GM13977 (cell line): ENCODE measurements at regions not wholly inside any gene's neighbourhood (a gene's known extent, or its start where the extent isn't known, plus 50 kb on each side); places are given as distances from the start of the nearest gene placed in this dataset.
"Not testable (repeated sequence)": the region's sequence is repeated elsewhere in the genome, so short reads cannot be mapped to it uniquely, and the experiment has no call there.

ENCODE experiments used
- DNase-seq: peaks from one replicate; pipeline ENCODE4 v3.0.0; 2012; ENCODE audit warnings: low spot score
- in situ Hi-C: fragments of 300-500 bp; cut with MboI; formaldehyde crosslinking; loops from one replicate; pipeline ENCODE4 v1.12.0; 2022; ENCODE audit warnings: low sequenced_read_pairs, low pct_unique_long_range_greater_than_20kb, mixed read lengths, inconsistent platforms; ENCODE audit not compliant: unreplicated experiment
- TF ChIP-seq, protein P1 (sequence below): IDR thresholded peaks from 2 replicates; pipeline ENCODE4 v1.5.1; 2012; ENCODE audit warnings: mild to moderate bottlenecking, control low read depth; ENCODE audit not compliant: insufficient read depth; ENCODE audit errors: extremely low read depth, missing control alignments

GRCh38 chr5:36406023-36406422, 104.3 kb upstream of the RANBP3L start:
- in situ Hi-C loops, result loop anchor here (25.0 kb wide), 1 partner anchor 281 kb away; no protein-coding TSS in a partner anchor
- DNase-seq, result no peak
- TF ChIP-seq, protein P1, sequence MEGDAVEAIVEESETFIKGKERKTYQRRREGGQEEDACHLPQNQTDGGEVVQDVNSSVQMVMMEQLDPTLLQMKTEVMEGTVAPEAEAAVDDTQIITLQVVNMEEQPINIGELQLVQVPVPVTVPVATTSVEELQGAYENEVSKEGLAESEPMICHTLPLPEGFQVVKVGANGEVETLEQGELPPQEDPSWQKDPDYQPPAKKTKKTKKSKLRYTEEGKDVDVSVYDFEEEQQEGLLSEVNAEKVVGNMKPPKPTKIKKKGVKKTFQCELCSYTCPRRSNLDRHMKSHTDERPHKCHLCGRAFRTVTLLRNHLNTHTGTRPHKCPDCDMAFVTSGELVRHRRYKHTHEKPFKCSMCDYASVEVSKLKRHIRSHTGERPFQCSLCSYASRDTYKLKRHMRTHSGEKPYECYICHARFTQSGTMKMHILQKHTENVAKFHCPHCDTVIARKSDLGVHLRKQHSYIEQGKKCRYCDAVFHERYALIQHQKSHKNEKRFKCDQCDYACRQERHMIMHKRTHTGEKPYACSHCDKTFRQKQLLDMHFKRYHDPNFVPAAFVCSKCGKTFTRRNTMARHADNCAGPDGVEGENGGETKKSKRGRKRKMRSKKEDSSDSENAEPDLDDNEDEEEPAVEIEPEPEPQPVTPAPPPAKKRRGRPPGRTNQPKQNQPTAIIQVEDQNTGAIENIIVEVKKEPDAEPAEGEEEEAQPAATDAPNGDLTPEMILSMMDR, result no peak

DNA sequence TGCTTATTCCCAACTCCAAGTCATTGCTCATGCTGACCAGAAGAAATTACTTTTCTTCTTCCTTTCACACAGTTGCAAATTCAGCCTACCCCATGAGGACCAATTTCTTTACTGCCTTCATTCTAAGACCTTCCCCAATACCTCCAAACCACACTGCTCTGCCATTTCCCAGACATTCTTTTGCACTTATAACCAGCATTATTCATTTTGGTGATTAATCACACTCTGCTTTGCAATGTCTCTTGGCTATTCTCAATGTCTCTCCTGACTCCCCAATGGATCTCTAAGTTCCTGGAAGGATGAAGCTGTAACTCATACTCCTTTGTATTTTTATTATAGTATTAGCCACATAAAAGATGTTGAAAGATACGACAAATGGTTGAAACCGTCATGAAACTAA, 105.7 kb upstream of the RANBP3L start:
- TF ChIP-seq, protein P1, result no peak
- no peak for DNase-seq

DNA sequence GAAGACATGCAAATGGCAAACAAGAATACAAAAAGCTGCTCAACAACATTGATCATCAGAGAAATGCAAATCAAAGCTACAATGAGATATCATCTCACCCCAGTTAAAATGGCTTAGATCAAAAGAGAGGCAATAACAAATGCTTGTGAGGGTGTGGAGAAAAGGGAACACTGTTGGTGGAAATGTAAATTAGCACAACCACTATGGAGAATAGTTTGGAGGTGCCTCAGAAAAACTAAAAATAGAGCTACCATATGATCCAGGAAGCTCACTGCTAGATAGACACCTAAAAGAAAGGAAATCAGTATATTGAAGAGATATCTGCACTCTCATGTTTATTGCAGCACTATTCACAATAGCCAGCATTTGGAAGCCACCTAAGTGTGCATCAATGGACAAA, 108.0 kb upstream of the RANBP3L start:
- in situ Hi-C loops, result loop anchor here (25.0 kb wide), 1 partner anchor 278 kb away; no protein-coding TSS in a partner anchor
- DNase-seq, result not testable (repeated sequence)

More for the DNA sequence above, 105.7 kb upstream of the RANBP3L start:
- in situ Hi-C loops, result loop anchor here (25.0 kb wide), 1 partner anchor 280 kb away; no protein-coding TSS in a partner anchor

GRCh38 chr5:36410672-36411071, 109.0 kb upstream of the RANBP3L start:
- in situ Hi-C loops, result loop anchor here (25.0 kb wide), 1 partner anchor 277 kb away; no protein-coding TSS in a partner anchor

DNA sequence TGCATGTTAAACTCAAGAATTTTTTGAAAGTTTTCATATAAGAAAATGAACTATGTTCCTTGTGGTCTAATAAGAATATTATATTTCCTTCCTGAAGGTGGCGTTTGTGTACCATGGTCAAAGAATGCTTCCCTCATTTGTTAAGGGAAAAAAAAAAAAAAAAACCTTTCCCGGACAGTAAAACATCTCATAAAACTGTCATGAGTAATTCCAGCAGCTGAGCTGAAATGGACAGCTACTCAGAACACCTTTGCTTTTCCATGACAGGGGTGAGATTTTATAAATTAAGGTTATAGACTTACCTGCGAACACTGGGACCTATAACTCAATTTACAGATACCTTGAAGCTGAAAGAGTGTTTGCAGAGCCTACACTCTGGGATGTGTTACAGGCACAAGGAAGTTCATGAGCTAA, 113.2 kb upstream of the RANBP3L start:
- no peak for DNase-seq
- TF ChIP-seq, protein P1, result peak; percentile 46
- in situ Hi-C loops, result loop anchor here (25.0 kb wide), 1 partner anchor 272 kb away; no protein-coding TSS in a partner anchor

More at GRCh38 chr5:36410672-36411071, 109.0 kb upstream of the RANBP3L start:
- not testable (repeated sequence) for DNase-seq

DNA sequence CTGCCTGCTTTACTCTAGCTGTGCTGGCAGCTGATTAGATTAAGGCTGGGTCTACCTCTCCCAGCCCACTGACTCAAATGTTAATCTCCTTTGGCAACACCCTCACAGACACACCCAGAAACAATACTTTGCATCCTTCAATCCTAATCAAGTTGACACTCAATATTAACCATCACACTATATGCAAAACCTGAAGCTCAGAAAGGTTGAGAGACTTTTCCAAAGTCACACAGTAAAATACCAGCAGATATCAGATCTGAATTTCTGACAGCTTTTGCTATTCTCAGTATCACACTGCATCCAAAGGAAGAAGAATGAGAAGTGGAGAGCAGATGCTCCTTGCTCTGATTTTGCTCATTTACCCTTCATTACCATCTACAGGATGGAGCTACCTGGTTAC, 114.9 kb upstream of the RANBP3L start:
- TF ChIP-seq, protein P1, result no peak
- no peak for DNase-seq
- in situ Hi-C loops, result loop anchor here (25.0 kb wide), 1 partner anchor 271 kb away; no protein-coding TSS in a partner anchor

DNA sequence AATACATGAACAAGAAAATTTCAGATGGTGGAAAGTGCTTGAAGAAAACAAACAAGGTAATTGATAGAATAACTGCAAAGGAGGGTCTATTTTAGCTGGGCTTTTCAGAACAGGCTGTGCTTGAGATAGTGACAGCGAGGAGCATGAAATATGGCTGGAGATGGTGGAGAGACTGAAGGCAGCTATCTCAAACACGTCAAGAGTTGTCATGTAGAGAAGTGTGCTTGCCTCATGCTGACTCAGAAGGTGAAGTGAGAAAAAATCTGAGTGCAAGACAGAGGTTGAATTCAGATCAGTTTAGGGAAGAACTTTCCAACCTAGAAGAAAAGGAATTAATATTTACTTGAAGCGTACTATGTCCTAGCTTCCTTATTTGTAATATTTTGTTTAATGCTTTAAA, 115.5 kb upstream of the RANBP3L start:
- TF ChIP-seq, protein P1, result no peak
- in situ Hi-C loops, result loop anchor here (25.0 kb wide), 1 partner anchor 270 kb away; no protein-coding TSS in a partner anchor
- no peak for DNase-seq

DNA sequence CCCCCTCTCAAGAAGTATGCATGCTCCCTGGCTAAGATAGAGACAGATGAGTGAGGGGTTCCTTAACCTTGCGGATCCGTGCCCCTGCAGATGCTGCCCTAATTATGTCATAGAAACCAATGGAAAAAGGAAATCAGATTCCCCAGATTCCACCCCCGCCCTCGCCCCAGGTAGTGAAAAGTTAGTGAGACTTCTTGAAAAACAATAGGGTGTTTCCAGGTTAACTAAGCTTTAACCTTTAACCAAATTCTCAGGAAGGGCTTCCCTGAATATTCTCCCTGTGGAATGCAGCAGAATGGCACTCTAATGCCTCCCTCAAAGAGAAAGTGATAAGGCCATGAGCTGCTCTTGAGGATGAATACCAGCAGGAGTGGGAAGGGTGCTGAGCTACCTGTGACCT, 116.0 kb upstream of the RANBP3L start:
- no peak for DNase-seq
- TF ChIP-seq, protein P1, result no peak
- in situ Hi-C loops, result loop anchor here (25.0 kb wide), 1 partner anchor 270 kb away; no protein-coding TSS in a partner anchor
